GM13977 (cell line): ENCODE measurements at regions not wholly inside any gene's neighbourhood (a gene's known extent, or its start where the extent isn't known, plus 50 kb on each side); places are given as distances from the start of the nearest gene placed in this dataset.

Source experiments
- DNase-seq: peaks from one replicate; pipeline ENCODE4 v3.0.0; 2012; ENCODE audit warnings: low spot score
- CTCF ChIP-seq: IDR thresholded peaks from 2 replicates; pipeline ENCODE4 v1.5.1; 2012; ENCODE audit warnings: mild to moderate bottlenecking, control low read depth; ENCODE audit not compliant: insufficient read depth; ENCODE audit errors: extremely low read depth, missing control alignments
- in situ Hi-C: fragments of 300-500 bp; cut with MboI; formaldehyde crosslinking; loops from one replicate; pipeline ENCODE4 v1.12.0; 2022; ENCODE audit warnings: low sequenced_read_pairs, low pct_unique_long_range_greater_than_20kb, mixed read lengths, inconsistent platforms; ENCODE audit not compliant: unreplicated experiment

DNA sequence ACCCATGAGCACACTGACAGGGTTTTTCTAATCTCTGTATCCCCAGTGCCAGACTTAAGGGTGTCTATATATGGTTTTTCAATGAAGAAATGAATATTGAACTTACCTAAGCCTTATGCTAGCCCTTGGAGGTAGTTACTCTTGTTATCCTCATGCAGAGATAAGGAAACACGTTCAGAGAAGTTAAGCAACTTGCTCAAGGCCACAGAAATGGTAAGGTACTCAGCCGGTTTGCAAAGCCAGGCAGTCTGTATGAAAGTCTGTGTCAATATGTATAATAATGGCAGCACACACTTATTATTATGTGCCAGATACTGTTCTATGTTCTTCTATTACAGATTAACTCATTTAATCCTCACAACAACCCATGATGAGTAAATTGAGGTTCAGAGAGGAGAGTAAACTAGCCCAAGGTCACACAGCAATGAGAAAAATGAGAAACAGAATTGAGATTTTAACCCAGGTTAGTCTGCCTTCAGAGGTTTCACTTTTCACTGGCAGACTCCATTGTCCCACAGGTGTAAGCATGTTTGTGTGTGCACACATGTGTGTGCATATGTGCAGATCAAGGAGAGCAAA, 54.6 kb upstream of the CSF3R start:
- no peak for TF ChIP-seq CTCF
- in situ Hi-C loops, result no loop called here
- no peak for DNase-seq

DNA sequence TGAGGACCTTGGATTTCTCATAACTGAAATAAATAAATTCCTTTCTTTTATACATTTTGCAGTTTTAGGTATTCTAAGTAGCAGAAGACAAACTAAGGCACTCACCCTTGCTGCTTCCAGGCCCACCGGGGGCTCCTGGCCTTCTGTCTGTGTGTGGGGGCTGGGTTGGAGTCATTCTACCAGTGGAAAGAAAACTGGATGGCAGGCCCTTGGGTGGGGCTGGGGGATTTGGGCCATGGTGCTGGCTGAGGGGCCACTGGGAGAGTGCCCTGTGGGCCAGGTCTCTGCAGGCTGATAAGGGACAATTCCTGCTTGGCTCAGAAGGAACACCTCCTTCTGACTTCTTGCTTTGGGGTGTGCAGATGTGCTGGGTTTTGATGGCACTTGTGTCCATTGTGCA, 54.0 kb upstream of the CSF3R start:
- TF ChIP-seq CTCF, result no peak
- DNase-seq, result no peak
- in situ Hi-C loops, result no loop called here

DNA sequence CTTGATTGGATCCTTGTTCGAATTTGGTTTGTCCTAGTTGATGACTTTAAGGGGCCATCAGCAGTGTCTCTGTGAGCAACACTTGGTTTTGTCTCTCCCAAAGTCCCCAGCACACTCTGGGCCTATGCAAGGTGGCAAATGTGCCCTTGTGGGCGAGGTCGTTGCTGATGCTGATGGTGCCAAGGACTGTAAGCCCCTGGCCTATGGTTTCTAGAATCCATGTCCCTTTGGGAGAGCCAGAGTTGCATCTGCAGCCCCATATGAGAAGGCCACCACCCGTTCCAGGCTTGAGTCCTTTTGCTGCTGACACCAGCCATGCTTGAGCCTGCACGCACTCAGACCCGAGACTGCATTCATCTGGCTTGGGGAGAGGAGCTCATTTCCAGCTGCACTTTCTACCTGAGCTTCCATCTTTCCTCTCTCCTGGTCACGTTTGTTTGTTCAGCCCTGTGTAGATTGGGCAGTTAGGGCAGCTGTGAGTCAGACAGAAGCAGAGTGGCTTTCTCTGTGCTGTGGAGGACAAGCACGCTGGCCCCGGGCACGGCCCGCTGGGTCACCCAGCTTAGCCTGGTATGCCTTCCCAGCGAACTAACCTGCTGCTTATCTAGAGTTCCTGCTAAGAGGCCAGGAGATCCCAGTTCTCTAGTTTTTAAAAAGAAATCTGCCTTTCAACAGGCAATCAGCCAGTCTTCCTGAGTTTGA, 52.1 kb upstream of the CSF3R start:
- no peak for DNase-seq
- TF ChIP-seq CTCF, result no peak
- in situ Hi-C loops, result no loop called here

GRCh38 chr1:36533897-36534296, 51.2 kb upstream of the CSF3R start:
- DNase-seq, result no peak
- no peak for TF ChIP-seq CTCF
- in situ Hi-C loops, result no loop called here

DNA sequence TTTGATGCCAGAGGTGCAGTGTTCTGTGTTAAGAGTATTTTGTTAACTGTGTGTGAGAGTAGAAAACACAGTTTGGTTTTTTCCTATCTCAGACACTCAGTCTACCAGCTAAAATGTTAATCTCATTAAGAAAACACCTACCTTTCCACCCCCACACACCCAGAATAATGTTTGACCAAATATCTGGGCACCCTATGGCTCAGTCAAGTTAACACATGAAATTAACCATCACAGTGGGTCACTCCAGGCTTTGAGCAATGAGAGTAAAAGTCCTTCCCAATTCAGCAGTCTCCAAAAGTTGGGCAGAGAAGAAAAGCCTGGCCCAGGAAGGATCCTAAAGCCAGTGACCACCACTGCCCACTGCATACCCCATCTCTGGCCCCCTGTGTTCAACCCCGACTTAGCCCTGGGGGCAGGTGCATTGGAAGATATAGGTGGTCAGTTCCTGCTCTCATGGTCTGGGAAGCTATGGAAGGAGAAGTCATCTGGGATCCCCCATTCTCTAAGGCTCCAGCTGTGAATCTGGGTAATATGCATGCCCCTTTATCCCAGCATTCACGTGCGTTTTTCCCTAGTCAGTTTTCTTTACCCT, 50.2 kb upstream of the CSF3R start:
- DNase-seq, result no peak
- in situ Hi-C loops, result no loop called here
- no peak for TF ChIP-seq CTCF
